ENCODE measurements at regions not wholly inside any gene's neighbourhood (a gene's known extent, or its start where the extent isn't known, plus 50 kb on each side); places are given as distances from the start of the nearest gene placed in this dataset.

DNA sequence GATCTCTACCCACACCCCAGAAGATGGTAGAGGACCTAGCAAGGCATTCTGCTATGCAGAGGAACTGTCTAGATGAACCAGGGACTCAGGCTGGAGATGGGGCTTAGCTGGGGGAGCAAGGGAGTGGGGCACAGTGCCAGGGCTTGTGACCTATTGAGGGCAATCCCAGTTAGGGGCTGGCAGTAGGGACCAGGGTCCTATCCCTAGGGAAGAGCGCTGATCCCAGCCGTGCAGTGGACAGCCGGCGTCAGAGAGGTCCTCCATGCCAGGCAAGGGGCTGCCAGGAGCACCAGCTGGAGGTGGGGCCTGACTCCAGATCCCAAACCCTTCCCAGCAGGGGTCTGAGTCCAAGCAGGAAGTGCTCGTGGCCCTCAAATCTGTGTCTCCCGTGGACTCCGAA, 52.7 kb upstream of the NEURL1B start:
- DNase-seq (ENCODE audit: low read depth in 2 of 3, low spot score in 2 of 3), result no peak

DNA sequence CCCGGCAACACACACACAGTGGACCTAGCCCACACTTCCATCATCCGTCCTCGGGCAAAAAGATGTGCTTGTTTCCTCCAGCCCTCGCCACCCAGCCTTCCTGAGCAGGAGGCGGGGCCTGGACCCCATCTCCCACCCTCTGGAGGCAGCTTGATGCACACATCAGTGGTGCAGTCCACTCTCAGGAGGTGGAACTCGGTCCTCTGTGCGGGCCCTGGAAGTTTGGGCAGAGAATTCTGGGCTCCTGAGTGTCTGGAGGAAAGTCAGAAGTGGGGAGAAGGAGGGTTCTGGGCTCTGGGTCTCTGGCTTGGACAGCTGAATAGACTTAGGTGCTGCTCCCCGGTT, 54.0 kb upstream of the NEURL1B start:
- DNase-seq (ENCODE audit: low read depth in 2 of 3, low spot score in 2 of 3), result no peak

DNA sequence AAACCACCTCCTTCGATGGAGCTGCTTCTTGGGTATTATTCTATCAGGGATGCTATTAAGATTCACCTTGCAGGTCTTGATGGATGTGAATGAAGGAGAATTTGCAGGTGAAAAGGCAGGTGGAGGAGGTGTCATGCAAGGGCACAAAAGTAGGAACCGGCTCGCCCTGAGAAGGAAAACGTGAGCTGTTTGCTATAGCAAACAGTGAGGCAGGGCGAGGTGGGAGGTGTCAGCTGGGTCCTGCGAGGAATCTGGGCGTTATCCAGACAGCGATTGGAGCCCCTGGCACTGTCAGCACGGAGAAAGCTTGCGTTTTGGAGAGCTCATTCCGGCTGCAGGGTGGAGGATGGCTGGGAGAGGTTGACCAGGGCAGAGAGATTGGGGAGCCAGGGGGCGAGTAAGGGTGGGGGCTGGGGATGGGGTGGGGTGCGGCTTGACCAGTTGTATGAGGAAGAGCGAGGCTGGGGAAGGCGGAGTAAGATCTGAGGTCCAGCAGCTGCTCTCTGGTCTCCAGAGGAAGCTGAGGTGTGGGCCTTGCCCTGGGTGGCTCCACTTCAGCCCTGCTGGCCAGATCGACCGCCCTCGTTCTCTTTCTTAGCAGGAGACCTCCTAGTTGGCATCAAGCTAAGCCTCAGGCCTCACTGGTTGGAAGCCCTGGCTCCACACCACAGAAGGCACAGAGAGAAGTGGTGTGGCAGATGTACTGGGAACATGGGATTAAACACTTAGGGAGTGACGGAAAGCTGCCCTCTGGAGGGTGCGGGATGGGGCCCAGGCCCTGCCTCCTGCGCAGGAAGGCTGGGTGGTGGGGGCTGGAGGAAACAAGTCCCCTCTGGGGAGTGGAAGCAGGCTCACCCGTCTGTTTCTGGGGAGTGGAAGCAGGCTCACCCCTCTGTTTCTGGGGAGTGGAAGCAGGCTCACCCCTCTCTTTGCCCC, 54.7 kb upstream of the NEURL1B start:
- no peak for DNase-seq (ENCODE audit: low read depth in 2 of 3, low spot score in 2 of 3)

DNA sequence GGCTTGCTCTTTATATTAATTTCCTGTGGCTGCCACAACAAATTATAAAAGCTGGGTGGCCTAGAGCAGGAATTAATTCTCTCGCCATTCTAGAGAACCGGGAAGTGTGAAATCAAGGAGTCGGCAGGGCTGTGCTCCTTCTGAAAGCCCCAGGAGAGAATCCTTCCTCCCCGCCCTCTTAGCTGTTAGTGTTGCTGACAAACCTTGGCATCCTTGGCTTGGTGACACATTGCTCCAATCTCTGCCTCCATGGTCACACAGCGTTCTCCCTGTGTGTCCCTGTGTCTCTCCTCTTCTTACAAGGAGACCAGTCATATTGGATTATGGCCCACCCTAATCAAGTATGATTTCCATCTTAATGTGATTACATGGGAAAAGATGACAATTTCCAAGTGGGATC, 55.9 kb upstream of the NEURL1B start:
- no peak for DNase-seq (ENCODE audit: low read depth in 2 of 3, low spot score in 2 of 3)

DNA sequence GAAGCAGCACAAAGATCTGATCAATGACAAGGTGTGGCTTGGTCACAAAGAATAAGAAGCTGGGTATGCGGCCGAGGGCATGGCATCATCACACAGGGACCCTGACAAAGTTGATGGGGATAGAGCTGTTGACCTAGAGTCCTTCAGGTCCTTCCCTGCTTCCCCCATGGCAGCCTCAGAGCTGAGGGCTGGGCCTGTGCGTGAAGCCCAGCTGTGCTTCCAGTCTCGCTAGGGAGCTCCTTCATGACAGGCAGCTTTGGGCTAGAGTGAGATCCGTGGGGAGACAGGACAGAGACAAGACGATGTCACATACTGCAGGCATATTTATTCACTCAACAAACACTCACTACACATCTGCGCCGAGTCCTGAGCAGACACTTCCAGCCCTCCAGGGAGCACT, 56.4 kb upstream of the NEURL1B start:
- no peak for DNase-seq (ENCODE audit: low read depth in 2 of 3, low spot score in 2 of 3)

DNA sequence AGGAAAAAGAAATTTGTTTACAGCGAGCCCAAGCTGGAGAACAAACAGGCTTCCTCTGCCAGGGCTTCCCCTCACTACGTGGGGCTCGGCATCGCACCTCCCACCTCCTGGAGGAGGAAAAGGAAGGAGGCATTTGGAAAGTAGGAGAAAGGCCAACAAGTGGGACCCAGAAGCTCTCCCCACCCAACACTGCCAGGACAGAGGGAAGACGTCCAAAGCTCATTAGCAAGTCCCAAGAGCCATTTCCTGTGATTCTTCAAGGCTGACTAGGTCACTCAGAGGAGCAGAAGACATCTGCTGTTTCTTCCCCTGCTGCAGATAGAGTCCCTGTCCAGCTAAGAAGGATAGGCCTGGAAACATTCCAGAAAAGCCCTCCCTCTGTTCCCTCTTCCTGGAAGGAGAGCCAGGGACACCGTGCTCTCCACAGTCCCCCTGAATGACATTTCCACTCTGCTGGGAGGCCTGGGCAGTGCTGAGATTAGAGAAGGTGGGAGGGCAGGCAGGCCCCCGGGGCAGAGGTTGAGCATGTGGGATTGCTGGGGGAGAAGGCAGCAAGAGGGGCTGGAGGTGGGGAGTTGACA, 57.0 kb upstream of the NEURL1B start:
- DNase-seq (ENCODE audit: low read depth in 2 of 3, low spot score in 2 of 3), result no peak

DNA sequence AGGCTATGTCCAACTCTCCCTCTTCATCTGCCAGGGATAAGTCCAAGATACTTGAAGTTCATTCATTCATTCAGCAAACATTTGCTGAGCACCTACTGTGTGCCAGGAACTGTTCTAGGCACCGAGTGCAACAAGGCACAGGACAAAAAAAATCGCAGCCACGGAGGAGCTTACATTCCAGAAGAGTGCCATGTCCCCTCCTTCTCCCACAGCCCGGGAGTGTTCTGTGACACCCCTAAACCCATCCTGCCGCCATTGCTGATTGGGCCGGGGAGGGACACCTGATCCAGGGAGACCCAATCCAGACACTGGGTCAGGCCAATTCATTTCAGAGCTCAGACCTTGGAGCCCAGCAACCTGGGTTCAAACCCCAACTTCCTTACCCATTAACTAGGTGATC, 58.1 kb upstream of the NEURL1B start:
- no peak for DNase-seq (ENCODE audit: low read depth in 2 of 3, low spot score in 2 of 3)

DNA sequence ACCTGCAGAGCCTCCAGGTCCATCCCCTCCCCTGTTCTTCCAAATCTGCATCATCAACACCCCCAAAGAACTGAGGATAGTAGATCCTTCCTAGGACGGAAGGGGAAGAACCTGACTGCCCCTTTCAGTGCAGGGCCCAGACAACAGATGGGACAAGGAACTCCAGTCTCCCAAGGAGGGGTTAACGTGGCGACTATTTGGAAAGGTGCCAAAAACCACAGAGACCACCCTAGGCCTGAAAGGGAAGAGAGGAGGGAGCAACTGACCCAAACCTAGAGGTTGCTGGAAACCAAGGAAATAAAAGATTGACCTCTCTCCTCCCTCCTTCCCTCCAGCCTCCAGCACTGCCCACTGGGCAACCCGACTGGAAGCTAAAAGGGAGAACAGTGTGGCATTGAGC, 59.7 kb upstream of the NEURL1B start:
- no peak for DNase-seq (ENCODE audit: low read depth in 2 of 3, low spot score in 2 of 3)

DNA sequence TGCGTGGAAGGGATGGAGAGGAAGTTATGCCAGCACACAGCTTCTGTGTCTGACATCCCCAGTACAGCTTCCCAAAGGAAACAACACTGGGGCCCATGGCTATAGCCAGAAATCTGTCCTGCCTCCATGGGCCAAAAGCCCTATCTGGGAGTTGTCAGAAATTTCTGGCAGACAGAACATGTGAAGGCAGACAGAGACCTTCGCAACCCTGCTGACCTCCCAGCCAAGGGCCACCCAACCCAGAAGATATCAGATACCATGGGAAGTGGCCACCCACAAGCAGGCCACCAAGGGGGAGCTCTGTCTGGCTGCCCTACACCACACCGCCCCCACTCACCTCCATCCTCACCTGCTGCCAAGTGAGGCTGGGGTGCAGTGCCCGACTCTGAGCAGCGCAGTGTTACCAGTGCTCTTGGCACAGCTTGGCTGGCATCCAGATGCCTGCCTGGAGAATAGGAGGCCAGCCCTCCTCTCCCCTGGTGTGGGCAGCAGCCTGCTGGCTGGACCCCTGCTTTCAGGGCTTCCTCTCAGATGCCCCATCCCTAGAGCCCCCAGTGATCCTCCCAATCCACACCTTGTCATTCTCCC, 61.6 kb upstream of the NEURL1B start:
- DNase-seq (ENCODE audit: low read depth in 2 of 3, low spot score in 2 of 3), result no peak

DNA sequence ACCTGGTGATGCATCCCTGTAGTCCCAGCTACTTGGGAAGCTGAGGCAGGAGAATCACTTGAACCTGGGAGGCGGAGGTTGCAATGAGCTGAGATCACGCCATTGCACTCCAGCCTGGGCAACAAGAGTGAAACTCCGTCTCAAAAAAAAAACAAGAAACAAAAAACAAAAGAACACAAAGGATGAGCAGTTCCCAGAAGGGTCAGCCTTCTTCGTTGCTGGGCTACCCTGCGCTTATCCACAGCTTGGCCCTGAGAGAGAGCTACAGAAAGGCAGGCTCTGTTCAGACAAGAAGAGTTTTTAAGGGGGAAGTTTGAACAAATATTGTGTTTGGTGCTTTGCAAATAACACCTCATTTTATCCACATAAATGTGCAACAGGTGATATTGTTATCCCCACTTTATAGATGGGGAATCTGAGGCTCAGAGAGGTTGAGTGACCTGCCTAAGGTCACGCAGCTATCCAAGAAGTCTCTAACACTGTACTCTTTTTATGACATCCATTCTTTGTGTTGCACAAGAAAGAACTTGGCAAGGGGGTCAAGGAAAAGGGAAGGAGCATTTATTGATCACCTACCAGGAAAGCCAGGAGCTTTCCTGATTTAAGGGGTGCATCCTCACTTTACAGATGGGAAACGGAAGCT, 63.7 kb upstream of the NEURL1B start:
- DNase-seq (ENCODE audit: low read depth in 2 of 3, low spot score in 2 of 3), result no peak

DNA sequence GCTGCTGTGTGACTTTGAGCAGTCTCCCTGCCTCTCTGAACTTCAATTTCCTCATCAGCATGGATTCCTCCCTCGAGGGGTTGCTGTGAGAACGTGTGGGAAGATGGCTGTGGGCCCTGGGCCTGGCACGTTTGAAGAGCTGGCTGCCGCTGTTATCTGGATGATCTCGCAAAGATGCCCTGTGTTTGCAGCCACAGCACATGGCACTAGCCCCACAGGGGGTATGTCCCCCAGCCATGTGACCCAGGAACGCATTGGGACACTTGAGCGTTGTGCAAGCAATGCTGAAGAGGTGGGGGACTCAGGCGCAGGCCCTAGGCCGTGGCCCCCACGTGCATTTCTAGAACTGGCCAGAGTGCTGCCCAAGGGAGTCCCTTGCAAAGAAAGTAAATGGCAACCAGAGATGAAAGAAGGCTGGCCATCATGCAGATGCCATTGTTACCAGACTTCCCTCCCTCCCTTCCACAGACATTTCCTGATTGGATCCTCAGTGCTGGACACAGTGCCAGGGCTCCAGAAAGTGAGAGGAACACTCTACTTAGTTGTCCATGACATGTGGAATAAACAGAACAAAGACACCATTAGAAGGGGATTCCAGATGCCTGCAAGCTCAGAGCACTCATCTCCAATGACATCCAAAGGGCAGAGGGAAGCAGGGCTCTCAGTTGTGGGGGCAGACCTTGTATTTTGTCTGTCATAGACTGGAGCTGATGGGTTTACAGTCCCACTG, 65.1 kb upstream of the NEURL1B start:
- DNase-seq (ENCODE audit: low read depth in 2 of 3, low spot score in 2 of 3), result no peak

DNA sequence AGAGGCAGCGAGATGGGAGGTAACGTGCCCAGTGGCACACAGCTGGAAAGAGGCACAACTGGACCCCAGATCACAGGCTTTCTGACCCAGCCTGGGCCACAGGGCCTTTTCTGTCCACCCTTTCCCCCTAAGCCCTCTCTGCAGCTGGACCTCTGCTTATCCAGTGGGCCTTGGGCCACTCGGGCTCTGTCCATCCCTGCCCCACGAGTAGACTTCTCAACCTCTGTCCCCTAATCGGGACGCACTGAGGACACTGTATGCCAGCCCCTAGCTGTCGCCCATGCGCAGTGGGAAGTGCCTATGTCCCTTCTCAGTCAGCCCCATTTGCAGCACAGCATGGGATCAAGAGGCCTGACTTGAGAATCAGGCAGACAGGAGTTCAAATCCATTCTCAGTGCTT, 65.6 kb upstream of the NEURL1B start:
- DNase-seq (ENCODE audit: low read depth in 2 of 3, low spot score in 2 of 3), result no peak

DNA sequence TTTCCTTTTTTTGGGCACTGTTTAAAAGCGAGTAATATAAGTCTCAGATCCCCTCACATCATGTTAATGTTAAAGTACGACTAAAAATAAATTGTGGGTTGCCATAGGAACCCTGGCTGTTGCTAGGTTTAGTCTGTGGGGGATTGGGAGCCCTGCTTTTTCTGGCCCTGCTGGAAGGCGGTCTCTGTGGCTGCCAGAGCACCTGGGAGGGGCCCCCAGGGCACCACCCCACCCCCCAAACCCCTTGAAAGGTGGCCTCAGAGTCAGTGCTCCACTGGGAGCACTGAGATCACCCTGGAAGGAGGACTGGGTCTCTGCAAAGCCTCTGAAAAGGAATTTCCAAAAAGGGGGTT, 66.2 kb upstream of the NEURL1B start:
- DNase-seq (ENCODE audit: low read depth in 2 of 3, low spot score in 2 of 3), result peak in 2 of 3 donors; percentile 15 to 52

DNA sequence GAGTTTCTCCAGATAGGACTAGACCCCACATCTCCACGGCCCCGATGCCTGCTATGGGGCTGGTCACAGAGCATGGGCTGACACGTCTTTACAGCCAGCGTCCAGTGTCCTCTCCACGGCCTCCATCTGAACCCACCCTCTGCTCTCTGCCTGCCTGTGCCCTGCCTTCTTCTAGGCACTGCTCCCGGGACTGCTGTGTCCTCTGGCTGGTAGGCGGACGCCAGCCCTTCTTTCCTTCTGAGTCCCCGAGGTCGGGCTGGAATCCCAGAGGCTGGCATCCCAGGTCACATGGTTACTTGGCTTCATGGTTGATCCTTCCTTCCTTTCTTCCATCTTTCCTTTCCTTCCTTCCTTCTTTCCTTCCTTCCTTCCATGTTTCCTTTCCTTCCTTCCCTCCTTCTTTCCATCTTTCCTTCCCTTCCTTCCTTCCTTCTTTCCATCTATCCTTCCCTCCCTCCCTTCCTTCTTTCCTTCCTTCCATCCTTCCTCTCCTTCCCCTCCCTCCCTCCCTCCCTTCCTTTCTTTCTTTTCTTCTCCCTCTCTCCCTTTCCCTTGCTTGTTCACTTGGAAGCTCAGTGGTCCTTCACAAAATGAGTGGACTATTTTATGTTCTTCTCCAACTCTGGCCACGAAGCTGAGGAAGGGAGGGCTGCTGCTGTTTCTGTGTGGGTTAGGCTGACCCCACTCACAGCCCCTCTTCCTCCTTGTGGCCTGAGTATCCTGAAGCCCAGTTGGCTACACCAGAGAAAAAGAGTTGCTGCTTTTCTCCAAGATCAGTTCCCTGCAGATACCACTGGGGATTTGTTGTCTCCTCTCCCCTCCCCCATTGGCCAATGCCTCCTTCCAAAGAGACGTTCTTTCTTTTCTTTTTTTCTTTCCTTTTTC, 66.8 kb upstream of the NEURL1B start:
- no peak for DNase-seq (ENCODE audit: low read depth in 2 of 3, low spot score in 2 of 3)

DNA sequence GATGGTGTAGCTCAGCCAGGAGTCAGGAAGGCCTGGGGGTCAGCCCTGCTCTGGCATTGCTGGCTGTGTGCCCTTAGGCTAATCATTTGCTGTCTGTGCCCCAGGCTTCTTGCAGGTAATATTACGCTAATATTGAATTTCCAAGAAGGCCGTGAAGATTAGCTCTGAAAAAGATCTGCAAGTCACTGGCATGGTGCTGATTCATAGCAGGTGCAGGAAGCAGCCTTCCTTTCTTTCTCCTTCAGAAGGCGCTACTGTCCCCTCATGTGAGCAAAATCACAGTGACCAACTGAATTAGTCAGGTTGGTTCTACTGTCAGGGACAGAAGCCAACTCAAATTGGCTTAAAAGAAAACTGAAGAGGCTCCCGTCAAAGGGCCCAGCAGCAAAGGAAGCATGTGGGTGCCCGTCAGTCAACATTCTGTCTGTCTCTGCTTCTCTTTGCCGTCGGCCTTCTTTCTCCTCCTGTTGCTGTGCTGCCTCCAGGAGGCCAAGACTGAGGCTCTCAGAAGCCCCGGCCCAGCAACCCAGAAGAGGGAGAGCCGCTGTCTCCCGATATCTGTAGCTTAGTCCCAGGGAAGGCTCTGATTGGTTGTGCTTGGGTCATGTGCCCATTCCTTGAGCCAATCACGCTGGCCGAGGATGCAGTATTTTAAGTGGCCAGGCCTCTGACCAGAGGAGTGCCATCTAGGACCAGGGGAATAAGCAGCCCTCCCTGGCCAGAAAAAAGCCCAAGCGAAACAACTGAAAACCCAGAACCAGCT, 67.8 kb upstream of the NEURL1B start:
- peak in 2 of 3 donors; percentile 68 to 81 for DNase-seq (ENCODE audit: low read depth in 2 of 3, low spot score in 2 of 3)

DNA sequence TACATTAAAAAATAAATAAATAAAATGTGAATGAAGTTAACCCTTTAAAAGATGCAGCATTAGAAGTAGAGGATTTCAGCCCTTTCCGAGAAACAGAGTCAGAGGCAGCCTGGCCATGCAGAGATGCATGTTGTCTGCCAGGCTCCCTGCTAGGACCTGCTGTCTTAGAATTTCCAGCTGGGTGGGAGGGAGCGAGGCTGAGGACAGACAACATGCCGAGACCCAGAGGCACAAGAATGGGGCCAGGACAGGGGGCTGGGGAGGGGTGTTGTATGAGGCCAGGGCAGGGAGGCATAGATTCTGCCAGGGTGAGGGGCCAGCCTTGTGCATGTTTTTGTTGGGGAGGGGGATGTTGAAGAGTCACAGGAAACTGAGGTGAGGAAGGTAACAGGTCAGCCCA, 68.6 kb upstream of the NEURL1B start:
- DNase-seq (ENCODE audit: low read depth in 2 of 3, low spot score in 2 of 3), result no peak

DNA sequence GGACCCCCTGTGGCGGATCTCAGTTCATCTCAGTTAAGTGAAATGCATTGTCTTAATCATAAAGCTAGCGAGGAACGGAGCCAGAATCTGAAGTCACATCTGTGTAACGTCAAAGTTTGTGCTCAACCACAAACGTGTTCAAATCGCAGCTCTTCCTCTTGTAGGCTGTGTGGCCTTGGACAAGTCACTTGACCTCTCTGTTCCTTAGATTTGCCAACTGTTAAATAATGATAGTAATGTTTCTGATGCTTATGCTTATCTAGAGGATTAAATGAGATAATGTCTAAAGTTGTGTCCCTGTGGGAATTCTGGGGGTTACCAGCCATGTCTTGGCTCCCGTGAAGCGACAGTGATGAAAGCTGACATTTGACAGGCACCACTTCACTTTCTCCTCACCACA, 69.2 kb upstream of the NEURL1B start:
- no peak for DNase-seq (ENCODE audit: low read depth in 2 of 3, low spot score in 2 of 3)

DNA sequence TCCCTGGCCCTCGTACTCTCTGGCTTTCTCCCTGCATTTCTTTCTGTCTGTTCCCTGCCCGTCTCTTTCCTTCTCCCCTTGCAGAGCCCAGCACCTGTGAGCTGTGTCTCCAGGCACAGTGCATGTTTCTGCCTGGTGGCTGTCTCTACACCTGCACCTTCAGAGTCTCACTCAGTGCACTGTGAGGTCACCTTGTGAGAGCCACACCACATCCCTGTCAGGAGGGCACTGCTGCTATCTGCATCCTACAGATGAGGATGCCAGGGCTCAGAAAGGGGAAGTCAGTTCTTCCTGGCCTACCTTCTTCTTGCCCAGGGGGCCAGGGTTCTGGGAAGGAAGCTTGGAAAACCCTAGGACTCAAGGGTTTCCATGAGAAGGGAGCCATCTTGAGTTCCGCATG, 69.7 kb upstream of the NEURL1B start:
- DNase-seq (ENCODE audit: low read depth in 2 of 3, low spot score in 2 of 3), result peak in 2 of 3 donors; percentile 70 to 90

DNA sequence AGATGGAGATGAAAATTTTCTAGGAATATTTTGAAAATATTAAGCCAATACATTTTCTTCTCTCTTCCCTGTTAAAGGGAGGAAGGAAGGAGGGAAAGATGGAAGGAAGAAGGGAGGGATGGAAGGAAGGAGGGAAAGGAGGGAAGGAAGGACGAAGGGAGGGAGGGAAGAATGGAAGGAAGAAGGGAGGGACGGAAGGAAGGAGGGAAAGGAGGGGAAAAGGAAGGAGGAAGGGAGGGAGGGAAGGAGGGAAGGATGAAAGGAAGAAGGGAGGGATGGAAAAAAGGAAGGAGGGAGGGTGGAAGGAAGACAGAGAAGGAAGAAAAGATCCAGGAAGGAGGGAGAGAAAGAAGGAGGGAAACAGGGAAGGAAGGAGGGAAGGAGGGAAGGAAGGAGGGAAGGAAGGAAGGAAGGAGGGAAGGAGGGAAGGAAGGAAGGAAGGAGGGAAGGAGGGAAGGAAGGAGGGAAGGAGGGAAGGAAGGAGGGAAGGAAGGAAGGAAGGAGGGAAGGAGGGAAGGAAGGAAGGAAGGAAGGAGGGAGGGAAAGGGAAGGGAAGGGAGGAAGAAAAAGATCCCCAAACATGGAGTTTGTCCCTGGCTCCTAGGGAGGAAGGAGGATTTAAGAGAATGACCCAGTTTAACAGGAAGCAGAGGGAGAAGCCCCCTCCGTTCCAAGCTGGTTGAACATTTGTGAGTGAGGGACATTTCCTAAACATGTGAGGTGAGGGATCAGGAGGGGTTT, 70.3 kb upstream of the NEURL1B start:
- DNase-seq (ENCODE audit: low read depth in 2 of 3, low spot score in 2 of 3), result no peak
